ENCODE measurements at regions not wholly inside any gene's neighbourhood (a gene's known extent, or its start where the extent isn't known, plus 50 kb on each side); places are given as distances from the start of the nearest gene placed in this dataset.

- no peak for DNase-seq (ENCODE audit: low read depth)
Measured at GRCh38 chrX:46301903-46302302, 243.3 kb downstream of the ZNF674 start.

- DNase-seq (ENCODE audit: low read depth), result peak; percentile 86
Measured at GRCh38 chrX:46298821-46299220, 246.4 kb downstream of the ZNF674 start.

- DNase-seq (ENCODE audit: low read depth), result no peak
Measured at GRCh38 chrX:46295963-46296362, 249.3 kb downstream of the ZNF674 start.

DNA sequence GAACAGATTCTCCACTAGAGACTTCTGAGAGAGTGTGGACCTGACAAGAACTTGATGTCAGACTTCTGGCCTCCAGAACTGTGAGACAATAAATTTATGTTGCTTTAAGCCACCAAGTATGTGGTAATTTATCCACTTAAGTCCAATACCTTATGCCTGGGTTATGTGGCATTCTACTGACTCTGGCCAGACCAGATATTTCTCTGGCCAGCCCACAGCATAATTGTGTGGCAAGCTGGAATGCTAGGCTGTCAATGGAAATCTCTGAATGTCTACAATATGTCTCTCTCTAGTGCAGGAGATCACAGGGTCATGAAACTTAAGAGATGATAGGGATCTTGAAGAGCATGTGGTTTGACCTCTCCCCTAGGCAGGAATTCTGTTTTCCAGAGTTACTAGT lies 251.0 kb downstream of the ZNF674 start:
- DNase-seq (ENCODE audit: low read depth), result peak; percentile 91

GRCh38 chrX:46279925-46280313 lies 265.3 kb downstream of the ZNF674 start:
- peak; percentile 61 for DNase-seq (ENCODE audit: low read depth)

DNA sequence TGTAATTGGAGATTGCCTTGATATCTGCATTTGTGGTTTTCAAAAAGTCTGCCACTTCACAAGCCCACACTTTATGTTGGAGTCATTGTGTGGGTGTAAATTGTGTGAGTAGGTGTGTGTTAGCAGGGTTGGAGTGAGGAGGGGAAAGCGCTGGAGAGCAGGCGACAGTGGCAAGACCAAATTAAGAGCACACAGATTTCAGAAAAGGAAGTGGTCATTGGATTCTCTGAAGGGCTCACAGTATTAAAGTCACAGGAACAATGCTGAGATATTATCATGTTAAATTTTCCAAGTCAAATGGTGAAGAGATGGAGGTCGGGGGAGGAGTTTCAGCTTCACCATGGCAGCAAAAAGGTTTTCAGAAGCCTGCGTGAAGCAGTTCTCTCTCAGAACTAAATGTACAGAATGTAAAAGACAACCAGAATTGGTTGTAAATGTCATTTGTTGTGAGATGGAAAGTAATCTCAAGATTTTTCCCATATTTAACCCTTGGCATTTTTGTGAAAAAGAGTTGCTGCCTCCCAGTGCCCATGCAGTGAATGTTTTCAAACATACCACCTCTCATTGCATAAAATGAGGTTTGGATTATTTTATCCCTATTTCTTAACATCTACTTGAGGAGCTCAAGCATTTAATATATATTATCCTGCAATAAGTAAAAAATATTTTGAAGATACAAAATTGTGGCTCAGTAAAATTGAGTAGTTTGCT lies 265.9 kb downstream of the ZNF674 start:
- DNase-seq (ENCODE audit: low read depth), result peak; percentile 25

DNA sequence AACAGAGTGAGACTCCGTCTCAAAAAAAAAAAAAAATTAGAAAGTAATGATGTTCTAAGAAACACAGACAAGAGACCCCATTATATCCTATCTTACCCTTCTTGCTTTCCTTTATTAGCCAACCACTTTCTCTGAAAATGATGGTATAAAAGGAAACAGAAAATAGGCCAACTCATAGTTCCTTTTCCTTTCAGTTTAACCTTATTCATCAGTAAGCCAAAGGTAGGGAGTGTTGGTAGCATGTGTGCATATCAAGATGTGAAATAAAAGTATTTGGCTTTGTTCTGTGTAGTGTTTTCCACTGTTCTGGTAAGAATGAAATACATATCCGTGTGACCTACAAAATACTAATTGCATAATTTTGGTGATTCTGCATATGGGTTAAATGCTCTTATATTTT lies 266.6 kb downstream of the ZNF674 start:
- no peak for DNase-seq (ENCODE audit: low read depth)

DNA sequence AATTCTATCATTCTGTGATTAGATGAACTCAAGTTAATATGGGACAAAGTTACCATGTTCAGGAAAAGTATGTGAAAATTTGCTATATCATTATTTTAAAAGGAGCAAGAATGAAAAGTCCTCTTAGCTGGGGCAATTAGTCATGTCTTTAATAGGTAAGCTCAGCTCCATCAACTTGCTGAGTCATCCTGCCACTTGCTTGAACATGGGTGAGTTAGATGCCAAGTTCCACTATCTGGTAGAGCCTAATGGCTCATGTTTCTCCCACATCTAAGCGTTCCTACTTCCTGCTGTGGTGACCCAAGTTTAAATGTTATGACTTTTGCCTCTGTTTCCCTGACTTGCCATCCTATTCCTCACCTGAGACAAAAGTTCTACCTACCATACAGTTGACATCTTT lies 276.8 kb downstream of the ZNF674 start:
- peak; percentile 95 for DNase-seq (ENCODE audit: low read depth)

DNA sequence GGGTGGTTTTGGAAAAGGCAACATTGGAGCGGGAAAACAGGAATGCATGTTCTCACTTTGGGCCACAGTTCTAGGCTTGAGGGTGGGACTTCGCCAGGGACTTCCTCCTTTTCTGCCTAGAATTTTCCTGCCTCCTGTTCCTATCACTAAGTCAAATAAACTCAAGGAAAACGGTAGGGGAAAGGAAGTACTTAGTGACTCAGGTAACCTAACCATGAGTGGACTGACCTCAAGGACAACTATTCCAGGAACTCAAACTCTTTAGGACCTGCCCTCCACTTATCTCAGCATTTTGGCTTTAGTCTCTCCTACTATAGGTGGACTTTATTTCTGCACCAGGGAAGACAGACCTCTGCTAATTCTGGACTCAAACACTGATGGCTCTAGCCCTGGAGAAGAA lies 281.7 kb downstream of the ZNF674 start:
- DNase-seq (ENCODE audit: low read depth), result peak; percentile 83

DNA sequence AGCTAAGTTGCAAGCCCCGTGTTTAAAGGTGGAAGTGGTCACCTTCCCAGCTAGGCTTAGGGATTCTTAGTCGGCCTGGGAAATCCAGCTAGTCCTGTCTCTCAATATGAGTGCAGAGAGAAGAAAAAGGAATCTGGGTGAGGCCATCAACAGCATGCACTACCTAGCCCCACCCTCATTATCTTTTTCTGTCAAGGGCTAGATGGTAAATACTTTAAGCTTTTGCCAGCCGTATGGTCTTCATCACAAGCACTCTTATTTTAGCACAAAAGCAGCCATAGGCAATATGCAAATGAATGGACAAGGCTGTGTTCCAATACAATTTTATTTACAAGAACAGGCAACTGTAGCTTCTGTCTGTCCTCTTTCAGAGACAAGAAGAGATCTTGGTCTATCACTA lies 282.9 kb downstream of the ZNF674 start:
- DNase-seq (ENCODE audit: low read depth), result no peak

DNA sequence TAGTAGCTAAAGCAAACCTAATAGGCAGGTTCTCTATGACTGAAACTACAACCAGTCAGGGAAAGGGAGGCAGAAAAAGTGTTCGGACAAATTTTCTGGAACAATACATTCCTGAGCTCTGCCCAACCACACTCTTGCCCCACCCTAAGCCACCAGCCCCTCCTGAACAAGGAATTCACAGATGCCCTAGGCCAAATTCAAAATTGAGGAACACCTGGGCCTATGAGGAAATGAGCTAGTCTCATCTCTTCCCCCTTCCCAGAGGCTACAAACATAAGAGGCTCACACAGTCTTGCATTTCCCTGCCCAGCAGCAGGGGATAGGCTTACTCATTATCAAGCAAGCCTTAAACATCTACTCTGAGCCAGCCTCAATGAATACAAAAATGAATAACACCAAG lies 284.7 kb downstream of the ZNF674 start:
- DNase-seq (ENCODE audit: low read depth), result peak; percentile 79

- peak; percentile 72 for DNase-seq (ENCODE audit: low read depth)
Measured at GRCh38 chrX:46258356-46258755, 286.9 kb downstream of the ZNF674 start.

DNA sequence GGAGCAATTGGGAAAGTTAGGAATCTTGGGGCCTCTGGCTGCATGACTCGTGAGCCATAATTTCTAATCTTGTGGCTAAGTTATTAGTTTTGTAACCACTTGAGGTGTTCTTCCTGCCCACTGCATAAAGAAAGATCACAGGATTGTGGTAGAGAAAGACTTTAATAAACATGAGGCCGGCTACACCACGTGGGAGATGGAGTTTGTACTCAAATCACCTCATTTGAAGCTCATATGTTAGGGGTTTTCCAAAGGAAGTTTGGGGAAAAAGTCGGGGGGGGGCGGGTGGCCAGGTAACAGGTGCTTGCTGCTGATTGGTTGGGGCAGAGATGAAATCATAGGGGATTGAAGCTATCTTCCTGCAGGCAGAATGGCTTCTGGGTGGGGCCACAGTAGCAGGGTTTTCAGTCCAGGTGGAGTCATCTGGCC lies 287.8 kb downstream of the ZNF674 start:
- DNase-seq (ENCODE audit: low read depth), result peak; percentile 65

DNA sequence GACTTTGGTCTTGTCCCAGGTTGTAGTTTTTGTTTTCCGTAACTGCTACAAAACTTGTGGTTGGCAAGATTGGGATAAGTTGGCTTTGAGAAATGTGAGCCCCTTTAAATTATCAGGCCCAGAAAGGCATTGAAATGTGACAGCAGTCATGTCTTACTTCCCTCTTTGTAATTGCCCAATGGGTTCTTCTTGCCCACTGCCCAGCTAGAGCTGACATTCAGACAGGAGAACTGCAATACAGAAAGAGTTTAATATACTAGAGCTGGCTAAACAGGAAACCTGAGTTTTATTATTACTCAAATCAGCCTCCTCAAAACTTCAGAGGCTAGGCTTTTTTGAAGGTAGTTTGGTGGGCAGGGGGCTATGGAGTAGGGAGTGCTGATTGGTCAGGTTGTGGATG lies 288.3 kb downstream of the ZNF674 start:
- DNase-seq (ENCODE audit: low read depth), result no peak

- DNase-seq (ENCODE audit: low read depth), result no peak
Measured at GRCh38 chrX:46255046-46255445, 290.2 kb downstream of the ZNF674 start.

DNA sequence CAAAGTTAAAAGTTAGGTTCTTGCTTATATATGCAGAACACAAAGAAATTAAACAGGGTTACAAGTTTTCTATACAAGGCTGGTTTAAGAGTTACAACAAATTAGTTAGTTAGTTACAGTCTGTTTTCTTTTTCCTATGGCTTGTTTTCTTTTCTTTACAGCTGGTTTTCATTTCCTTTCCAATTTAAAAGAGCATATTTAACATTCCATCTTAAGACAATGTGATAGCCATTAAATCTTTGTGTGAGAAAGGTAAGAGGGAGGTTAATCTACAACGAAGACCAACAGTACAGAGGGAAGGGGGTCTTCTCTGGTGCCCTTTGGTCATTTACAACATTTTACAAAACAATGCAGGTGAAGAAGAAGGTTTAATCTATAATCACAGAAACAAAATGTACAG lies 290.6 kb downstream of the ZNF674 start:
- no peak for DNase-seq (ENCODE audit: low read depth)

- DNase-seq (ENCODE audit: low read depth), result peak; percentile 82
Measured at GRCh38 chrX:46251755-46252154, 293.5 kb downstream of the ZNF674 start.

DNA sequence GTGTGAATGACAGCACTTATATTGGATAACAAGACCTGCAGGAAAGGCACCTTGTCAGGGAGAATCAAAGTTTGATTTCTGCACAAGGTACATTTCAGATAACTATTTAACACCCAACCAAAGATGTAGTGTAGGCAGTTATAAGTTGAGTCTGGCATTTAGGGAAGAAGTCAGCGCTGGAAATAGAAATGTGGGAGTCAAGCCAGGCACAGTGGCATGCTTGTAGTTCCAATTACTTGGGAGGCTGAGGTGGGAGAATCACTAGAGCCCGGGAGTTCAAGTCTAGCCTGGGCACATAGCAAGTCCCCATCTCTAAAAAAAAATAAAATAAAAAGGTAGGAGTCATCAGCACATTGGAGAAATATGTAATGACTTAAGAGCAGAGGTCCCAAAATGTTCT lies 295.1 kb downstream of the ZNF674 start:
- DNase-seq (ENCODE audit: low read depth), result no peak

DNA sequence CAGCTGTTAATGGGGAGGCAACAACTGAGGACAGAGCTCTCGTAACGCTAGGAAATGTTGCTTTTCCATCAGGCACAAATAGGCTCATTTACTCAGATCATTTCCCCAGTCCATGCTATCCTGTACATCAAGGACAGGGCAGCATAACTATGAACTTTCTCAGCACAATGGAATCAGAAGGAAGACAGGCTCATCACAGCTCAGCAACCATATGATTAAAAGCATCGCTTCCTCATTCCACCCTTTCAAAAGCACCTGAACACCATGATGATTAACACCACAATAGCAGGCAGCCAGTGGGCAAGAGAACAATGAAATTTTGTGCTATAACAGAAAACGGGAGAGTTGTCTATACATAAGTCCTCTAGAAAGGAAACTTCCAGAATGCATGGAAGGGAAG lies 297.8 kb downstream of the ZNF674 start:
- DNase-seq (ENCODE audit: low read depth), result no peak

GRCh38 chrX:46244451-46244850 lies 300.8 kb downstream of the ZNF674 start:
- no peak for DNase-seq (ENCODE audit: low read depth)

- DNase-seq (ENCODE audit: low read depth), result peak; percentile 15
Measured at GRCh38 chrX:46236411-46236810, 308.8 kb downstream of the ZNF674 start.

DNA sequence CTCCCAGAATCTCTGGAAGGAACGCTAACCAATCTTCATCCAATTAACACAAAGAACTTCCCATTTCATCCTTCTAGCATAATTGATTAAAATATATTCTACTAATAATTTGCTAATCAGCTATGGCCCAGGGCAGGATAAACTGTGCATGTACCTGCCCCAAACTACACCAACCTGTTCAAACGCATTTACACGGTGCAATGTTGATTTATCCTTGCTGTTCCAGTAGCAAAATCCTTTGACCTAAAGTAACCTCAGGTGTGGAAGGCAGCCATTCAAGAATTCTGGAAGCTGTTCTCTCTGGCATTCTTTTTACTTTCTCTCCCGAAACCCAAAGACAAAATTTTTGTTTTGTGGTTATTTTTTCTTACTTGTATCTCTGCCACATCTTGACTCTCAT lies 309.4 kb downstream of the ZNF674 start:
- DNase-seq (ENCODE audit: low read depth), result no peak

- DNase-seq (ENCODE audit: low read depth), result no peak
Measured at GRCh38 chrX:46234775-46235174, 310.4 kb downstream of the ZNF674 start.

DNA sequence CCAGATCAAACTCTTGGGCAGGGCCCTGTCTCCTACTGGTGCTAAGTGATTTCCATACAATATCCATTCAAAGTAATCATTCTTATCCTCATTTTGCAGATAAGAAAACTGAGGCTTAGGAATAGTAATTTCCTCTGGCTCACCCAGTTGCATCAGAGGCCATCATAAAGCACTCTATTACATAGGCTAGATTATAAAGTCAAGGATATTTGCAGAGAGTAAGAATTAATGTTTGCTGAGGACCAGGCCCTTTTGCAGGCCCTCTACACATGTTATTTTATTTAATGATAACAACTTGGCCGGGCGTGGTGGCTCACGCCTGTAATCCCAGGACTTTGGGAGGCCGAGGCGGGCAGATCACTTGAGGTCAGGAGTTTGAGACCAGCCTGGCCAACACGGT lies 316.8 kb downstream of the ZNF674 start:
- no peak for DNase-seq (ENCODE audit: low read depth)
